DND-41 (cell line): ENCODE measurements at regions not wholly inside any gene's neighbourhood (a gene's known extent, or its start where the extent isn't known, plus 50 kb on each side); places are given as distances from the start of the nearest gene placed in this dataset.

Source experiments
- ATAC-seq: fragments of 200-7000 bp; cut with Tn5 transposase; 3 replicates; pipeline ENCODE4 v1.9.1; 2021; ENCODE audit warnings: low read depth; ENCODE audit not compliant: insufficient read depth
- DNase-seq: peaks from one replicate; pipeline ENCODE4 v3.0.0-alpha.2; 2020
- H2AFZ ChIP-seq: 2 replicates; pipeline ENCODE4 v1.6.0; 2012; ENCODE audit warnings: low read depth, low read length
- H3K27ac ChIP-seq: 2 replicates; pipeline ENCODE4 v1.5.1; 2012; ENCODE audit warnings: low read length, inconsistent platforms
- H3K27me3 ChIP-seq: fragments of 200-600 bp; sonication (generic); 2 replicates; pipeline ENCODE4 v1.6.0; 2012; ENCODE audit warnings: low read length, mild to moderate bottlenecking, inconsistent platforms; ENCODE audit not compliant: insufficient read depth, poor library complexity
- H3K36me3 ChIP-seq: 2 replicates; pipeline ENCODE4 v1.5.1; 2012; ENCODE audit warnings: low read length, inconsistent platforms; ENCODE audit not compliant: insufficient read depth
- H3K4me1 ChIP-seq: 2 replicates; pipeline ENCODE4 v1.5.1; 2012; ENCODE audit warnings: mild to moderate bottlenecking, low read length; ENCODE audit not compliant: insufficient read depth
- H3K4me2 ChIP-seq: 2 replicates; pipeline ENCODE4 v1.6.0; 2012; ENCODE audit warnings: mild to moderate bottlenecking, moderate library complexity, low read length, inconsistent platforms; ENCODE audit not compliant: insufficient read depth
- H3K4me3 ChIP-seq, 2 experiments: fragments of 200-600 bp in 1 of 2; shearing (Covaris generic) in 1 of 2; 2 replicates each; pipeline ENCODE4 v1.5.1; 2012 to 2016; ENCODE audit warnings: inconsistent platforms in 2 of 2, low read length in 2 of 2, mild to moderate bottlenecking in 2 of 2, low read depth in 1 of 2, moderate library complexity in 1 of 2
- H3K79me2 ChIP-seq: 2 replicates; pipeline ENCODE4 v1.6.0; 2012; ENCODE audit warnings: low read length, inconsistent platforms; ENCODE audit not compliant: insufficient read depth
- H3K9ac ChIP-seq: 2 replicates; pipeline ENCODE4 v1.6.0; 2012; ENCODE audit warnings: low read depth, mild to moderate bottlenecking, inconsistent platforms, low read length, moderate library complexity
- H3K9me3 ChIP-seq: 2 replicates; pipeline ENCODE4 v1.5.1; 2012; ENCODE audit warnings: low read length, moderate library complexity, mild to moderate bottlenecking, inconsistent platforms; ENCODE audit not compliant: insufficient read depth, severe bottlenecking
- H4K20me1 ChIP-seq: 2 replicates; pipeline ENCODE4 v1.6.0; 2012; ENCODE audit warnings: low read length; ENCODE audit not compliant: insufficient read depth
- CTCF ChIP-seq: IDR thresholded peaks from 2 replicates; pipeline ENCODE4 v1.5.1; 2012; ENCODE audit warnings: borderline replicate concordance, low read length, moderate library complexity, mild to moderate bottlenecking; ENCODE audit not compliant: poor library complexity, severe bottlenecking; ENCODE audit errors: extremely low read depth
- EZH2 ChIP-seq: IDR thresholded peaks from 3 replicates; pipeline ENCODE4 v1.6.1; 2012; ENCODE audit warnings: borderline replicate concordance, low read depth, mild to moderate bottlenecking, moderate library complexity, low read length, inconsistent platforms; ENCODE audit not compliant: severe bottlenecking

GRCh38 chr1:30334767-30335166, 388.6 kb downstream of the MATN1 start:
- Histone ChIP-seq H3K4me2 (no peak overlapping the region), H3K27me3 (no peaks in the 10 kb centered on the region), H3K36me3 (no peaks in the 10 kb centered on the region), H3K27ac (no peak overlapping the region), H3K9me3 (no peaks in the 10 kb centered on the region), H3K9ac (no peak overlapping the region), H3K4me3 (no peak overlapping the region), H2AFZ (no peak overlapping the region), H3K79me2 (no peaks in the 10 kb centered on the region), H4K20me1 (0 out of 2 replicates have a peak, but pooled peaks cover 2% of the 10 kb centered on the region), H3K4me1 (no peaks in the 10 kb centered on the region)
- no peak for TF ChIP-seq EZH2
- TF ChIP-seq CTCF: no peak
- no peak for DNase-seq
- ATAC-seq: no peak

GRCh38 chr1:30332116-30333094, 391.0 kb downstream of the MATN1 start:
- no peak overlapping the region for H3K9ac ChIP-seq
- ATAC-seq: no peak

GRCh38 chr1:30331415-30332065, 391.8 kb downstream of the MATN1 start:
- ATAC-seq (no peak), DNase-seq (no peak)
- H3K36me3 ChIP-seq: no peaks in the 10 kb centered on the region
- no peak for TF ChIP-seq CTCF
- TF ChIP-seq EZH2: no peak
- H3K9me3 ChIP-seq: no peaks in the 10 kb centered on the region
- H3K4me1 ChIP-seq: no peaks in the 10 kb centered on the region
- no peak overlapping the region for H3K9ac ChIP-seq
- H3K27me3 ChIP-seq: no peaks in the 10 kb centered on the region
- no peak overlapping the region for H2AFZ ChIP-seq
- no peaks in the 10 kb centered on the region for H3K79me2 ChIP-seq
- H3K4me3 ChIP-seq: no peak overlapping the region
- H3K4me2 ChIP-seq: no peak overlapping the region
- H4K20me1 ChIP-seq: 0 out of 2 replicates have a peak, but pooled peaks cover 3% of the 10 kb centered on the region
- no peak overlapping the region for H3K27ac ChIP-seq

More at GRCh38 chr1:30332116-30333094, 391.0 kb downstream of the MATN1 start:
- no peaks in the 10 kb centered on the region for H3K27me3 ChIP-seq
- no peak overlapping the region for H3K27ac ChIP-seq
- DNase-seq: no peak
- no peaks in the 10 kb centered on the region for H3K79me2 ChIP-seq
- no peak overlapping the region for H3K4me2 ChIP-seq
- no peaks in the 10 kb centered on the region for H3K9me3 ChIP-seq
- 0 out of 2 replicates have a peak, but pooled peaks cover 3% of the 10 kb centered on the region for H4K20me1 ChIP-seq
- H3K4me1 ChIP-seq: no peaks in the 10 kb centered on the region
- no peak for TF ChIP-seq CTCF
- TF ChIP-seq EZH2: no peak
- no peaks in the 10 kb centered on the region for H3K36me3 ChIP-seq
- no peak overlapping the region for H3K4me3 ChIP-seq
- no peak overlapping the region for H2AFZ ChIP-seq
